GM13977 (cell line): ENCODE measurements at regions not wholly inside any gene's neighbourhood (a gene's known extent, or its start where the extent isn't known, plus 50 kb on each side); places are given as distances from the start of the nearest gene placed in this dataset.

Source experiments
- DNase-seq: peaks from one replicate; pipeline ENCODE4 v3.0.0; 2012; ENCODE audit warnings: low spot score
- in situ Hi-C: fragments of 300-500 bp; cut with MboI; formaldehyde crosslinking; loops from one replicate; pipeline ENCODE4 v1.12.0; 2022; ENCODE audit warnings: low sequenced_read_pairs, low pct_unique_long_range_greater_than_20kb, mixed read lengths, inconsistent platforms; ENCODE audit not compliant: unreplicated experiment
- TF ChIP-seq, protein P1 (sequence below): IDR thresholded peaks from 2 replicates; pipeline ENCODE4 v1.5.1; 2012; ENCODE audit warnings: mild to moderate bottlenecking, control low read depth; ENCODE audit not compliant: insufficient read depth; ENCODE audit errors: extremely low read depth, missing control alignments

- TF ChIP-seq, protein P1, sequence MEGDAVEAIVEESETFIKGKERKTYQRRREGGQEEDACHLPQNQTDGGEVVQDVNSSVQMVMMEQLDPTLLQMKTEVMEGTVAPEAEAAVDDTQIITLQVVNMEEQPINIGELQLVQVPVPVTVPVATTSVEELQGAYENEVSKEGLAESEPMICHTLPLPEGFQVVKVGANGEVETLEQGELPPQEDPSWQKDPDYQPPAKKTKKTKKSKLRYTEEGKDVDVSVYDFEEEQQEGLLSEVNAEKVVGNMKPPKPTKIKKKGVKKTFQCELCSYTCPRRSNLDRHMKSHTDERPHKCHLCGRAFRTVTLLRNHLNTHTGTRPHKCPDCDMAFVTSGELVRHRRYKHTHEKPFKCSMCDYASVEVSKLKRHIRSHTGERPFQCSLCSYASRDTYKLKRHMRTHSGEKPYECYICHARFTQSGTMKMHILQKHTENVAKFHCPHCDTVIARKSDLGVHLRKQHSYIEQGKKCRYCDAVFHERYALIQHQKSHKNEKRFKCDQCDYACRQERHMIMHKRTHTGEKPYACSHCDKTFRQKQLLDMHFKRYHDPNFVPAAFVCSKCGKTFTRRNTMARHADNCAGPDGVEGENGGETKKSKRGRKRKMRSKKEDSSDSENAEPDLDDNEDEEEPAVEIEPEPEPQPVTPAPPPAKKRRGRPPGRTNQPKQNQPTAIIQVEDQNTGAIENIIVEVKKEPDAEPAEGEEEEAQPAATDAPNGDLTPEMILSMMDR: no peak
- DNase-seq: no peak
- in situ Hi-C loops: no loop called here
Observed at GRCh38 chr18:64614446-64614845, 465.6 kb upstream of the LINC00305 start.

GRCh38 chr18:64592246-64592645 lies 443.4 kb upstream of the LINC00305 start:
- in situ Hi-C loops: no loop called here
- no peak for DNase-seq
- TF ChIP-seq, protein P1: no peak

- DNase-seq: no peak
- in situ Hi-C loops: no loop called here
- TF ChIP-seq, protein P1: no peak
Observed at GRCh38 chr18:64589000-64589399, 440.1 kb upstream of the LINC00305 start.

GRCh38 chr18:64566456-64566855 lies 417.6 kb upstream of the LINC00305 start:
- DNase-seq: no peak
- in situ Hi-C loops: no loop called here
- TF ChIP-seq, protein P1: no peak

GRCh38 chr18:64562651-64563050 lies 413.8 kb upstream of the LINC00305 start:
- DNase-seq: no peak
- in situ Hi-C loops: no loop called here

DNA sequence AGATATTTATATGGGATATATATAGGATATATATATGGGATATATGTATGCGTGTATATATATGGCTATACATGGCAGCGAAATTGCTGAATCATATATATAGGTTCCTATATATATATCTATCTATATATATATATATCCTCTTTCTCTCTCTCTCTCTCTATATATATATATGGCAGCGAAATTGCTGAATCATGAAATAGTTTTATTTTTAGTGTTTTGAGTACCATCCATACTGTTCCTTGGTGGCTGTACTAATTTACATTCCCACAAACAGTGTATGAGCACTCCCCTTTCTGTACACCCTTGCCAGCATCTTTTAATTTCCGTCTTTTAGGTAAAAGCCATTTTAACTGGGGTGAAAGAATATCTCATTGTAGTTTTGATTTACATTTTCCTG lies 397.6 kb upstream of the LINC00305 start:
- DNase-seq: no peak
- in situ Hi-C loops: no loop called here
- TF ChIP-seq, protein P1: no peak

More at GRCh38 chr18:64562651-64563050, 413.8 kb upstream of the LINC00305 start:
- TF ChIP-seq, protein P1: no peak

DNA sequence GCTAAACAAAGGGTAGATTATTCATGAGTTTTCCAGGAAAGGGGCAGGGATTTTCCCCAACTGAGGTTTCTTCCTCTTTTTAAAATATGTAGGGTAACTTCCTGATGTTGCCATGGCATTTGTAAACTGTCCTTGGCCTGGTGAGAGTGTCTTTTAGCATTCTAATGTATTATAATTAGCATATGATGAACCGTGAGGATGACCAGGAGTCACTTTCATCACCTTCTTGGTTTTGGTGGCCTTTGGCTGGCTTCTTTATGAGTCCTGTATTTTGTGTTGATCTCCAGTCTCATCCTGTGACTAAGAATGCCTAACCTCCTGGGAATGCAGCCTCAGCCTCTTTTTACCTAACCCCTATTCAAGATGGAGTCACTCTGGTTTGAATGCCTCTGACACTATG lies 391.0 kb upstream of the LINC00305 start:
- in situ Hi-C loops: no loop called here
- TF ChIP-seq, protein P1: no peak
- no peak for DNase-seq
